HG02588 (cell line): ENCODE measurements at regions not wholly inside any gene's neighbourhood (a gene's known extent, or its start where the extent isn't known, plus 50 kb on each side); places are given as distances from the start of the nearest gene placed in this dataset.
"Not testable (repeated sequence)": the region's sequence is repeated elsewhere in the genome, so short reads cannot be mapped to it uniquely, and the experiment has no call there.

Experiments
- ATAC-seq: cut with Tn5 transposase; IDR thresholded peaks from one replicate; pipeline ENCODE4 v1.9.1; 2021; ENCODE audit warnings: mild to moderate bottlenecking, moderate library complexity; ENCODE audit not compliant: unreplicated experiment

GRCh38 chr3:69648126-69648525 lies 91.1 kb upstream of the MITF start:
- no peak for ATAC-seq

- no peak for ATAC-seq
These were observed 91.7 kb upstream of the MITF start for GRCh38 chr3:69647511-69648110.

GRCh38 chr3:69647081-69647480 lies 92.2 kb upstream of the MITF start:
- ATAC-seq, result no peak

DNA sequence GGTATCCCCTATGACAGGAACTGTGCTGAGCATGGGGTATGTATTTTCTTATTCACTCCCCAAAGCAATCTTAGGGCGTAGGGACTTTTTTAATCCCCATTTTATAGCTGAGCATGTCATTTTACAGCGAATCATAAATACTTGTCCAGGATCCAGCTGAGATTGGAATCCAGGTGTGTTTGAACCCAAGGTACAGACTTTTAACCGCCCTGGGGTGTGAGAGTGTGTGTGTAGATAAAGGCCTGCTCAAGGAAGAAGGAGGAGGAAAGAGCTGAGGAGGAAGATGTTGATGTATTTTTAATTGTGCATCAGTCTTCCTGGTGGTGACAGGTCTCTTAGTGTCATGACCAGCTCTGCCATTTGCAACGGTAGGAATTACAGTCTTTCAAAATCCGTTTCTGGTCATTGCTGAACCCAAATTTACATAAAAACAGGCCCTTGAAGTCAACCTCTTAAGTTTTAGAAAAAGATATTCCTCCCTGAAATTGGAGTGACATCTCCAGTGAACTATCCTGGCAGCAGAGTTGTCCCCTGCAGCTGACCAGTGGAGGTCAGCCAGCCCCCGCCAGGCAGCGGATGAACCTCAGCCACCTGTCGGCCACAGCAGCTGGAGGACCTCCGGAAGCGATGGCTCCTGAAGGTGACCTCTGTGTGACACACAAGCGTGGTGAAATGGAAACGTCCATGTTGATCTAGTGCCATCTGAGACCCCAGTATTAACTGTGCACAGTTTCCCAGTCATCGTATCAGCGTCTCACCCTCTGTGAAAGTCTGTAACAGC lies 92.8 kb upstream of the MITF start:
- no peak for ATAC-seq

GRCh38 chr3:69642606-69643005 lies 96.7 kb upstream of the MITF start:
- ATAC-seq, result no peak

DNA sequence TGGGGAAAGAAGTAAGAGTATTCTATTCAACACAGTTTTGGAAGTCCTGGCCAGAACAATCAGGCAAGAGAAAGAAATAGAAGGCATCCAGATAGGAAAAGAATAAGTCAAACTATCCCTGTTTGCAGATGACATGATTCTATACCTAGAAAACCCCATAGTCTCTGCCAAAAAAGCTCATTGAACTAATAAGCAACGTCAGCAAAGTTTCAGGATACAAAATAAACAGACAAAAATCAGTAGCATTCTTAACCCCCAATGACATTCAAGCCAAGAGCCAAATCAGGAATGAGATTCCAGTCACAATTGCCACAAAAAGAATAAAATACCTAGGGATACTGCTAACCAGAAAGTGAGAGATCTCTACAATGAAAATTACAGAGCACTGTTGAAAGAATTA lies 99.4 kb upstream of the MITF start:
- no peak for ATAC-seq

- ATAC-seq, result no peak
These were observed 110.3 kb upstream of the MITF start for GRCh38 chr3:69628951-69629350.

DNA sequence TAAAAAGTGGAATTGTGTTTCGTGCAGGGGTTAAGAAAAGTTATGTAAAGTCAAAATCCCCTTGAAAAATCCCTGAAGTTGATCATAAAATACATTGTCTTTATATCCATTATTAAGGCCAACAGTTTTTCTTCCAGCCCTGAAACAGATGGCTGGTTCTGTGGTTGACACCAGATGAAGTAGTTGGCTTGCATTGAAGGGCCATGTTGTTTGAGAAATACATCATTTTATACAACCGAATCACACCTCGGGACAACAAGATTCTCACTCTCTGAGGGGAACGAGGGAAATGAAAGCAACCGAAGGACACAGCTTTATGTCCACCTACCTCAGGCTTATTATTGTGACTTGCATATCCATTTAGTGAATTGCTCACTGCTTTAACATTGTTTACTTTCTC lies 126.0 kb upstream of the MITF start:
- ATAC-seq, result no peak

DNA sequence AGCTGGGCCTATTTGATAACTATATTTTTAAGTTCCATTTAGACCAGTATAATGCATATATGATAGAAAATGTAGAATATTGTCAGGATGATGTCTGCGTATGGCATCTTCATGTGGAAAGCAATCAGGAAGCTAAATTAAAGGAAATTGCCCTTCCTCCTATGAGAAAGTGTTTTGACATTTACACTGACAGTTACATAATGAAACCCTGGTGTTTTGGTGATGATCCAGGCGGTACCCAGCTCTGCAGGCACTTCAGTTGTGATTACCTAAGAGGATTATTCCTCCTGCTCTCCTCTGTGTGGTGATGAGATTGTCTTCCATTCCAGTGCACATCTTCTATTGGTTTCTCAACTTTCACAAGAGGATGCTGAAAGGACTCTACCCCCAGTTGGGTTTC lies 126.5 kb upstream of the MITF start:
- no peak for ATAC-seq

GRCh38 chr3:69609566-69609965 lies 129.7 kb upstream of the MITF start:
- not testable (repeated sequence) for ATAC-seq

GRCh38 chr3:69607466-69608305 lies 131.6 kb upstream of the MITF start:
- ATAC-seq, result no peak

DNA sequence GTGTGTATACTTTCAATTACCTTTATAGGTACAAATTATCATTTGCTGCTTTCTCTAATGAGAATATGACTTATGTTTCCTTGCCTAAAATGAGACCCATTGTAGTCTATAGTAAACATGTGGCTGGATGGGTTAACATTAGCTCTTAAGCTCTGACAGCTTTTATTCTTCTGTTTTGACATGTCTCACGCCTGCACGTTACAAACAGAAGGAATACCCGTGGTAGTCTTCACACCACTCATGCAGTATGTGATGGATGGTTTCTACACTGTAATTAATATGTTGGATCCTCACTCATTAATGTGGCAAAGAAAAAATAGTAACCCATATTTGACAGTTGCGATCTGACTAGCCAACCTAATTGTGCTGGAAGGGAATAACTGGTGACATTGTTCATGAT lies 133.4 kb upstream of the MITF start:
- ATAC-seq, result no peak

GRCh38 chr3:69604735-69605450 lies 134.4 kb upstream of the MITF start:
- ATAC-seq, result no peak

- ATAC-seq, result no peak
These were observed 137.2 kb upstream of the MITF start for GRCh38 chr3:69602112-69602511.

DNA sequence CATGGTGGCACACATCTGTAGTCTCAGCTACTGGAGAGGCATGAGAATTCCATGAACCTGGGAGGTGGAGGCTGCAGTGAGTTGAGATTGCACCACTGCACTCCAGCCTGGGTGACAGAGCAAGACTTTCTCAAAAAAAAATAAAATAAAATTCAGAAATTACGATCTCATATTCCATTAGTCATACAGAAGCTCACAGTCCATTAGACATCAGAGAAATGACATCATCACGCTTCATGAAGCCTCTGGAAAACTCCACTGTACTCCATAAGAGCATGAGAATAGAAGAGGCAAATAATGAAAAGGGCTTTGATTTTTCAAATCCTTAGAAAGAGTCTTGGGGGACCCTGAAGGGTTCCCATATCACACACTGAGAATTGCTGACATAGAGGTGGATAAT lies 145.0 kb upstream of the MITF start:
- no peak for ATAC-seq

DNA sequence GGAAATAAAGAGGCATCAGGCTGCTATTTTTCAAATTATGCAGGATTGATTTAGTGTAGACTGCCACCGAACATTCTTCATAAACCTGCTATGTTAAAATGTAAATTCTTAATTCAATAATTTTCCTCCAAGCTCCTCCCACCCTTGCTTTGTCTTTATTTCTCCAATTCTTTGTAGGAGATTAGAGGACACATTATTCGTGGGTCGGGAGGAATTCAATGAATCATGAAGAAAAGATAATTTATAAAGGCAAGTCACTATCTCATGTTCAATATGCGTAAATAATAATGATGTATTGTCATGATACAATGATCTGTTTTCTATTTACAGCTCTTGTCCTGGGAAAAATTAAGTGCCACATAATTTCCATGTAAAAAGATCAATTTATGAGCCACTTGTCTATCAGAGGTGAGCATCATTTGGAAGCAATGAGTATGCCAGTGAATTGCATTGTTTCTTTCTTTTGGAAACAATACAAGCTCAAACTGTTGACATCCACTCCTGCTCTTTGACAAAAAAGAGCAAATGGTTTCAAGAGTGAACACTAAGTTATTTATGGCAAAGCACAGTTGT lies 148.0 kb upstream of the MITF start:
- ATAC-seq, result no peak

DNA sequence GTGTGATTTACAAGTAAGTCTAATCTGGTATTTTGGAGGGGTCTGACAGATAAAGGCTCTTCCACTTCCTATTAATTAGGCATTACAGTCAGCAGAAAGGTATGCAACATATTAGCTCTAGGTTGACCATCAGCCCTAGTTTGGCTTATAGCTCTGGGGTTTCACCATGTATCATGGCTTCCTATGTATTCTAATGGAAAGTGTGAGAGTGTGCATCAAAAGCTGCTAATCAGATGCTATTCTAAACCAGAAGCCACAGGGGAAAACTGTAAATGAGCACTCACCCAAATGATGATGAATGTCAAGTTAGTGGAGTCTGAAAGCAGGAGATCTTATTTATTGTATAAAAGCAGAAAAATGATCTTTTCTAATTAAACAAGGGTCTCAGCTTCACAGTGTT lies 149.2 kb upstream of the MITF start:
- no peak for ATAC-seq

DNA sequence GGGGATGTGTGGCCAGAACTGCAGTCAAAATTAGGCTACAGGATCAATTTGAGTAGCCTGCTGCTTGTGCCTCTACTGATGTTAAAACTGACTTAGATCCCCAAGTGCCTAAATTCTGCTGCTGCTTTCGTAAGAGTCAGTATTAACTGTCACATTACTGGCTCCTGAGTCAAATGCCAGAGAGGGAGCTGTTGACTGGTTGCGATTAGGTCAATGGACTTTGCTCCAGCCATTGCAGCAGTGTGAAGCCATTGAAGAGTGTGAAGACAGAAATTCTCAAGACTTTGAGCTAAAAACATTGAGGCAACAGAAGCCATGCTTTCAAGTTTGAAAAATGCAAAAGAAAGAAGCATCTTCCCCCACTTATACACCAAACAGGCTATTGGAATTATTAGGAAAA lies 151.1 kb upstream of the MITF start:
- ATAC-seq, result no peak

DNA sequence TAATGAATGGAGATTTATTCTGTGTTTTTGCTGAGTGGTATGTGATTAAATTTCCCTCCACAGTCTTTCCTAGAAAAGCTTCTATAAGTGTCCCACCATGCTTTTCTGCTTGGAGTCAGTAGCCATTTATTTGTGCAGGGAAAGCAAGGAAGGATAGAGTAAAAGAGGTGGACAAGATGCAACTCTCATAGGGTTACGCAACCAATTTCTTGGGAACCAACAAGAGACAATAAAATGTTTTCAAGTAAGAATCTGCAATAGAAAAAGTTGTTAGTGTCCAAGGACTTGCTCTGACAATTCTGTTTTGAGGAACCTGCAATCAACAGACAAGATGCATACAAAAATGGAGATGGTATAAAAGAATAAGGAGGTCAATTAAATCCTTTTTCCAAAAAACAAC lies 153.8 kb upstream of the MITF start:
- ATAC-seq, result no peak

GRCh38 chr3:69582044-69582443 lies 157.2 kb upstream of the MITF start:
- no peak for ATAC-seq
